H7 (cell line): ENCODE measurements at regions not wholly inside any gene's neighbourhood (a gene's known extent, or its start where the extent isn't known, plus 50 kb on each side); places are given as distances from the start of the nearest gene placed in this dataset.

Source experiments
- DNase-seq: peaks from one replicate; pipeline ENCODE4 v3.0.0; 2012
- H3K27me3 ChIP-seq: 2 replicates; pipeline ENCODE4 v1.6.0; 2011; ENCODE audit warnings: mild to moderate bottlenecking, low read length; ENCODE audit not compliant: control insufficient read depth, insufficient read depth
- H3K36me3 ChIP-seq: replicated peaks from 2 replicates; pipeline ENCODE4 v1.5.1; 2011; ENCODE audit warnings: low read length; ENCODE audit not compliant: control insufficient read depth, insufficient read depth
- H3K4me3 ChIP-seq: 2 replicates; pipeline ENCODE4 v1.5.1; 2011; ENCODE audit warnings: low read depth, mild to moderate bottlenecking, control low read depth, low read length, moderate library complexity; ENCODE audit not compliant: insufficient read depth

DNA sequence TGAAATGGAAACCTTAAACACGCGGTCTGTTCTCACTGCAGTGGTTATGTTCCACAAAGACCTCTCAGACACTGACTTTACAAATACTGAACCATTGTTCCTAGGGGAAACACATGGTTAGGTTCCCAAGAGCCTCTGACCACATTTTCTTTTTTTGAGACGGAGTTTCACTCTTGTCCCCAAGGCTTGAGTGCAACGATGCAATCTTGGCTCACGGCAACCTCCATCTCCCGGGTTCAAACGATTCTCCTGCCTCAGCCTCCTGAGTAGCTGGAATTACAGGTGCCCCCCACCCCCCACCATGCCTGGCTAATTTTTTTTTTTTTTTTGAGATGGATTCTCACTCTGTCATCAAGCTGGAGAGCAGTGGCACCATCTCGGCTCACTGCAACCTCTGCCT is 179.7 kb downstream of the RBFOX3 start:
- Histone ChIP-seq H3K36me3 (no peaks in the 10 kb centered on the region), H3K27me3 (no peaks in the 10 kb centered on the region), H3K4me3 (no peak overlapping the region)
- no peak for DNase-seq

DNA sequence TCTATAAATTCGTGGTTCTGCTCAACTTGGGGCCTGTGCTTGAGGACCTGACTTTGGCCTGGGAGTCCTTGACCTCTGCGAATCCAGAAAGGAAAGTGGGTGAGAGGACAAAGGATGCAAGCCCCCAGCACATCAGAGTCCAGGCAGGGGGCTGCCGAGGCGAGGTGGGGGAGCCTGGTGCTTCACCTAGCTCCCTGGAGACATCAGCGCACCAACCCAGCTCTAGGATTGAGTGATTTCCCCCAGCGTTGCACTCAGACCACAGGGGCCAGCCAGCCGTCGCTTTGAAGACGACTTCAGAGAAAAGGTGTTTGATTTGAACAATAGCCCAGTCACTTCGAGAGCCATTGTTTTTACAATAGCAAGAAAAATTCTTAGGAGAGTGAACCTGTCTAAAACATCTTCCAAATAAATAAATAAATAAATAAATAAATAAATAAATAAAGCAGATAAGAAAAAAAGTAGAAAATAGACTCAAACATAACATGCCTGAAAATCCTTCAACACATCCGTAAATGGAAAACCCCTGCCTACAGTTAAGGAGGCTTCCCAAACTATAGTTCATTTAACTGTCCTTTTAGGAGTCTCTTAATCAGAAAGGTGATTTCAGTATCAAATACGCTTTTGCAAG is 180.9 kb downstream of the RBFOX3 start:
- Histone ChIP-seq H3K4me3 (no peak overlapping the region), H3K27me3 (no peaks in the 10 kb centered on the region), H3K36me3 (no peaks in the 10 kb centered on the region)

DNA sequence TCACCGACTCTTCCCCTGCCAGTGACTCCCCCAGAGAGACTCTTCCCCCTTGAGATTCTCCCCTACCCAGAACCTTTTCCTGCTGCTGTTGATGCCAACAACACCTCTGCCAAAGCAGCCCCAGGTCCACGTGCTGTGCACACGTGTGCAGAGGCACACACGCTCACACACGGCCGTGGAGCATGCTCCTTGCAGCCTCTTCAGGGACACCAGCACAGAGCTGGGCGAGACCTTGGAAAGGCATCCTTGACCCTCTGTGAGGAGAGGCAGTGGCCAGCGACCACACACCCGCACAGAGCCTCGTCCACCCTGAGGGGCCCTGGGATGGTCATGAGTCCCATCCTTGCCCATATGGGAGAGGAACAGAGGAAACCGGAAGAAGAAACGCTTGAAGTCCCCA is 181.9 kb downstream of the RBFOX3 start:
- no peaks in the 10 kb centered on the region for H3K27me3 ChIP-seq
- no peak overlapping the region for H3K4me3 ChIP-seq
- H3K36me3 ChIP-seq = no peaks in the 10 kb centered on the region
- no peak for DNase-seq

More for the DNA sequence above, 180.9 kb downstream of the RBFOX3 start:
- no peak for DNase-seq

DNA sequence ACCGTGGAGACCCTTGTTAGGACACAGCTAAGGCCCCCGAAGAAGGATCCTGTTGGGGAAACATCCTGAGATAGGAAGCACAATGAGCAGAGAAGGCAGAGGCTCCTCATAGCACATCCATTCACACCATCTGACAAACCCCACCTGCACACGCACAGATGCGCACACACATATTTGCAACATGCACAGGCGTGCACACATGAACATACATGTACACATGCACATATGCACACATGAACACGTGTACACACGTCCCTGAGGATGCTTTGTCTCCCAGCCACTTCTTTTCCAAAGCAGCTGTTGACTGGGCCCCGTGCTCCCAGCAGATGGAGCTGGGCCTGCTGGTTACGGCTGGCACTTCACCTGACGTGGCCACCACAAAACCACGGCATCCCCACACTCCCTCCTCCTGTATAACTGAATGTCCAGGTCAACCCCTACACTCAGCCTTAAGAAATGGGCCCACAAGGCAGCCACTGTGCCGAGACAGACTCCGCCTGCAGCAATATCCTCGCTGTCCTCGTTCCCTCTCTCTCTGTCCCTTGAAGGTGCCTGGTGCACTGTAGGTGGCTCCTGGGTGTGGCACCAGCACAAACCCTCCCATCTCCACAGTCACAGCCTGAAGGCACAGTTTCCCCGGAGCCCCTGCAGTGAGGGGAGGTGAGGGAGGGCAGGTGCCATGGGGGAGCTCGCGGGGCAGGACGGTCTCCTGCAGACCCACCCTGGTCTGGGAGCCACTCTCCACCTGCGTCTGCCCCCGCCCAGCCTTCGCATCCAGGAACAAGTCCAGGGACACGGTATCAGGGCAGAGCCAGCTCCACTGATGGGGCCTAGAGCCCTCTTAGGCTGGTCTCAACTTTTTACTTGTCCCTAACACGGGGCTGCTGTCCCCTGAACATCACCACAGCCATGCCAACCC is 183.0 kb downstream of the RBFOX3 start:
- no peak for DNase-seq
- H3K36me3 ChIP-seq = no peaks in the 10 kb centered on the region
- H3K4me3 ChIP-seq = no peak overlapping the region
- H3K27me3 ChIP-seq = no peaks in the 10 kb centered on the region

DNA sequence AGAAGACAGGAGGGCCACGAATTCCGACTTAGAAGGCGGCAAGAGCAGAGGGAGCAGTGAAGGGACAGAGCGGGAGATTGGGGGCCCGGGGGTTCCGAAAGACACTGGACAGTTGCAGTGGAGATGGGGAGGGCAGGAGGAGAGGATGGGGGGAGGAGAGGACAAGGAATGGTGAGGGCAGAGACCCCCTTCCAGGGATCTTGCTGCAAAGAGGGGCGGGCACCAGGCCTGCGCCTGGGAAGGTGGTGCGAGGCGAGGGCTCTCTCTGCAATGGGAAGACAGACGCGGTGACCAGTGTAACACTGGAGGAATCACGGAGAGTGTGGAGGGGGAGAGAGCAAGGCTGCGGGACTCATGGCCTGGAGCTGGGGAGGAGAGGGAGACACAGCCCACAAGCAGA is 185.2 kb downstream of the RBFOX3 start:
- H3K4me3 ChIP-seq = no peak overlapping the region
- H3K27me3 ChIP-seq = no peaks in the 10 kb centered on the region
- no peaks in the 10 kb centered on the region for H3K36me3 ChIP-seq
- DNase-seq = no peak

DNA sequence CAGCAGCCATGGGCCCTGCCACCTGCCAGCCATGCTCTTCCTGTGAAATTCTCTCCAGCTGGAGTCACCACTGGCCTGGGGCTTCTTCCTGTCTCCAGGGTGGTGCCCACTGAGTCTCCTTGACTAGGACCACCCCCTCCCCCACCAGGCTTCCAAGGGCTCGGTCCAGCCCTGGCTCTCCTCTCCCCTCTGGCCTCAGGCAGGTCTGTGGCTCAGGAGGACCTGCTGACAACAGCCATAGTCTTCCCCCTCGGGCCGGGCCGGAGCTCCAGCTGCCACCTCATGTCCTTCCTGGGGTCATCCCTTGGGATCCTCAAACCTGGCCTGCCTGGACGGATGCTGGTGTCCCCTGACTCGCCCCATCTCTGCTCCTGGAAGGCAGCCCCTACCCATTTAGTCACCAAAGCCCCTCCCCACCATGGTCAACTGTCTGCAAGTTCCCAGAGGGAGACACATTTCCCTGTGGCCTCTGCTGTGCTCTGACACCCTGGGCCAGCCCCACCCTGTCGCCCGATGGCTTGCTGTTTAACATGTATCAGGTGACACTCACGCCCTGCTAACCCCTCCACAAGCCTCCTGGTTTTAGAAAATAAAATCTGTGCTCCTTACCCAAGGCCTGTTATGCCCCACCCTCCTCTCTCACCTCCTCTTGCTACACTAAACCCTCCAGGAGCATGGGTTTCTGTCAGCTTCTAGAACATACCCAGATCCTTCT is 186.2 kb downstream of the RBFOX3 start:
- no peak for DNase-seq
- H3K4me3 ChIP-seq = no peak overlapping the region
- H3K27me3 ChIP-seq = no peaks in the 10 kb centered on the region
- no peaks in the 10 kb centered on the region for H3K36me3 ChIP-seq

DNA sequence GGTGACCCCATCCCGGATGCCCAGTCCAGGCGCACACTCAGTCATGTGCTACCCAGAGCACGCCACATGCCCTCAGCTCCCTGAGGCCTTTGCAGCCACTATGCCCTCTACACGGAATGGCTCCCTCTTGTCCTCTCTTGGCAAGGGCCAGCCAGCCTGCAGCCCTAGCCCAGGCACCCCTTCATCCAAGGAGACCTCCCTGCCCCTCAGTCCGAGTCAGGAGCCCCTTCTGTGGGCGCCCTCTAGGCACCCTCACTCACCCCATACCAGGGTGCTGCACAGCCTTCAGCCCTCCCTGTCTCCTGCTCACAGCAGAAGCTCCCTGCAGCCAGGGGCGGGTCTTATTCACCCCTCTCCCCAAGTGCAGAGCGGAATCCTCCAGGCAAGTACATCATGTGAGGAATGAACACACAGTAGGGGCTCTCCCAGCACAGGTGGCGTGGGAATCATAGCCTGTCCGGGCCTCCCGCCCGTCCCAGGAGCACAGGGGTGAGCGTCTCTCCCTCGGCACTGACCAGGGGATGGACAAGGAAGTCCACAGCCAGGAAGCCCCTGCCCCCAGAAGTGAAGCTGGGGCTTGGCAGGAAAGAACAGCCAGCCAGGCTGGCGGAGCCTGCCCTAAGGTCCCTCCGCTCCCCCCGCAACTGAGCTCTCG is 186.9 kb downstream of the RBFOX3 start:
- no peaks in the 10 kb centered on the region for H3K36me3 ChIP-seq
- no peaks in the 10 kb centered on the region for H3K27me3 ChIP-seq
- no peak for DNase-seq
- H3K4me3 ChIP-seq = no peak overlapping the region

DNA sequence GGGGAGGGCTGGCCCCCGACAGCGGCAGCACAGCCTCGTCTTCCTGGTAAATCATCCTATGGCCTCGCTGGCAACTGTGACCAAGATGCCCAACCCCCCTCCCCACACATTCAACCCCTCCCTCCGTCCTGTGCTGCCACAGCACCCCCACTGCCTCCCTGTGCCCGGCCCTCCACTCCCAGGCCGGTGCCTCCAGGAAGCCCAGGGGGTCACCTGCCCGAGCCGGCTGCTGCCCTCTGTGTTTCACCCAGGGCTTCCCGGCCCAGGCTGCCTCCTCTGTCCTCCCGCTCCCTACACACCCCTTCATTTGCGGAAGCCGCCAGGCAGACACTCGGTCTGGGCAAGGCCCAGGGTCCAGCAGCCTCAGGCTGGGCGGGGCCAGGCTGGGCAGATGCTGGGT is 188.6 kb downstream of the RBFOX3 start:
- Histone ChIP-seq H3K36me3 (no peaks in the 10 kb centered on the region), H3K4me3 (no peak overlapping the region), H3K27me3 (no peaks in the 10 kb centered on the region)
- DNase-seq = no peak

DNA sequence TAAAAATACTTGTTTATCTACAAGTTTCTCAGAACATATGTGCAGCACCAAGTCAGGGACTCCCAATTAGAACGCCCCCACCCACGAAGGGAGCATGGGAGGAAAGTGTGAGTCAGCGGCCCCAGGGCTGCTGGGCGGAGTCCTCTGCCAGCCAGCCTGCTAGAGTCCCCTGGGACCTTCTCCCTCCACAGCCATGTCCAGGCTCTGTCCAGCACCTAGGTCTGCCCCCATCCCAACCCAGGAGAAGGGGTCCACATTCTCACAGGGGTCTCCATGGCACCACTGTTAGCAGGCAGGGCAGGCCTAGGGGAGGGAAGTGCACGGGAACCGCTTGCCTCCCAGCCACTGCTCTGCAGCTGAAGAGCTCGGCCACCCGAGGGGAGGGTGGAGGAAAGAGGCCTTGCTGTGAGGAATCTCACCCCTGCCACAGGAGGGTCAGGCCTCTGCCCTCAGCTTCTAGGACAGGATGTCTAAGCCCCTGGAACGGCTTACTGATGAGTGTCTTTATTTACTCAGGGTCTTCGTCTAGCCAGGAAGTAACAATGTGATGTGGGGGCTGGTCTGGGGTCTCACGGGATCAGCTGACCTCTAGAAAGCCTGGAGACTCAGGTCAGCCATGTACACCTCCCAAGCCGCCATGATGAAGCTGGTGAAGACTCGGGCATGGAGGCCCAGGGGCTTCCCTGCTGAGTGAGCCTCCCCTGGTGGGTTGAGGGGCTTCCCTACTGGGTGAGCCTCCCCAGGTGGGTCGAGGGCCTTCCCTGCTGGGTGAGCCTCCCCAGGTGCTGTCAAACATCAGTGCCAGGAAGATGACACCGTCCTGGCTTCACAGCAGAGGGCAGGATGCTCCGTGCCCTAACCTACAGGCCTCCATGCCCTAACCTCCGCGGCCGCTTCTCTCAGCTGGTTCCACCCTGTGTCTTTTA is 190.3 kb downstream of the RBFOX3 start:
- Histone ChIP-seq H3K4me3 (no peak overlapping the region), H3K36me3 (no peaks in the 10 kb centered on the region), H3K27me3 (no peaks in the 10 kb centered on the region)
- no peak for DNase-seq

DNA sequence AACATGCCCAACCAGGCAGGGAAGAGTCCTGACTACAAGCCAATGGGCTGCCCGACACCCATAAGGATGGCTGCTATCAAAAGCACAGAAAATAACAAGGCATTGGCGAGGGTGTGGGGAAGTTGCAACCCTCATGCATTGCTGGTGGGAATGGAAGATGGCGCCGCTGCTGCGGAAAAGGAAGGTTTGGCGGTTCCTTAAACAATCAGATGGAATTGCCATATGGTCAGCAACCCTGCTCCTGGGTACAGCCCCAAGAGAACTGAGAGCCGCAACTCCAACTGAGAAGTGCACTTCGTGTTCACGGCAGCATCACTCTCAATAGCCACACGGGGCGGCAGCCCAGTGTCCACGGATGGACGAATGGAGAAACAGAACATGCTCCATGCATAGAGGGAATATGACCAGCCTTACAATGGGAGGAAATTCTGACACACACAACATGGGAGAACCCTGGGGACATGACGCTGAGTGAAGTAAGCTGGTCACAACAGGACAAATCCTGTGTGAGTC is 193.3 kb downstream of the RBFOX3 start:
- no peak for DNase-seq
- Histone ChIP-seq H3K4me3 (no peak overlapping the region), H3K36me3 (no peaks in the 10 kb centered on the region), H3K27me3 (no peaks in the 10 kb centered on the region)

DNA sequence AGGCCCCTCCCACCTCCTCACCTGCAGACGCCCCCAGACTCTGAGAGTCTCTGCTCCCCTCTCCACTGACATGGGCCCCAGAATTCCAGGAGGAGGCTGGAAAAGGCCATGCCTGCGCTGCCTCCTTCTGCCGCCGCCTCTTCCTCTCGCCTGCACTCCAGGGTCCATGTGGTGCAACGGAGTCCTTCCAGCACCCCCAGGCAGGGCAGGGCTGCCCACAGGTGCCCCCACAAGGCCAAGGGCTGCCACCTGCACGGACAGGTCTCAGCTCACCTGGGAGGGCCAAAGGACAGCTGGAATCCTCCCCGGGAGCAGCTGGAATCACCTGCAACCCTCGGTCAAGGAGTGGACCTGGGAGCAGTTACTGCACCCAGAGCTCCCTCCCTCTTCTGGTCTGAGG is 194.9 kb downstream of the RBFOX3 start:
- Histone ChIP-seq H3K4me3 (no peak overlapping the region), H3K36me3 (no peaks in the 10 kb centered on the region), H3K27me3 (no peaks in the 10 kb centered on the region)
- no peak for DNase-seq

DNA sequence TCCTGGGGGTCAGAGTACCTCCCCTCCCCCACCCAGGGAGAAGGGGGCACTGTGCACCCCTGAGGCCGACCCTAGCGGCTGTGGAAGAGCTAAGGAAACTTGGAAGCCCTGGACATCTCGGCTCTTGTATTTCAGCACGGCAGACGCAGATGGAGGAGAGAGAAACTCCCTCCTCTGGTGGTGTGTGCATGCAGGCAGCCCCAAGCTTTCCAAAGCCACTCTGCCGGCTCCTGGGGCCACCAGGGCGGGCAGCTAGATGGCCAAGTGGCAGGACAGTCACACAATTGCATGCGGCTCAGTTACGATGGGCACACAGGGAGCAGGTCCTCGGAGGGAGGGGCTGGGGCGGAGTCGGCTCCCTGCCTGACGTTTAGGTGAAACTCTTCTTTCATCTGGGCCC is 195.5 kb downstream of the RBFOX3 start:
- no peaks in the 10 kb centered on the region for H3K27me3 ChIP-seq
- DNase-seq = no peak
- H3K36me3 ChIP-seq = no peaks in the 10 kb centered on the region
- no peak overlapping the region for H3K4me3 ChIP-seq

DNA sequence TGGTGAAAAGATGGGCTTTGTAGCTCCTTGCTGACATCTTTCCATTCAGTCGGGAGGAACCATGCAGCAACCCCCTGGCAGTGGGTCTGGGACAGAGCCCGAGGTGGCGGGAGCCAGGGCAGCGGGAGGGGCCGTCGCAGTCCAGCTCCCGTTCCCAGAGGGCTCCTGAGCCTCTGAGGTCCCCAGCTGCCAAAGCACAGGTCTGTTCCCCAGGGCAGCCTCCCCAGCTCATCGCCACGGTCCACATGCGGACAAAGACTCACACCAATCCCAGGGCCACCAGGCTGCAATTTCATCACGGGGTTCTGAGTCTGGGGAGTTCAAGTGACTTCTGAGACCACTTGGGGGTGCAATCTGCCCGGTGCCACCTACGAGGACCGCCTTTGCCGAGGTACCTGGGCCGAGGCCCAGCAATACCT is 196.0 kb downstream of the RBFOX3 start:
- no peak for DNase-seq

More for the DNA sequence above, 196.0 kb downstream of the RBFOX3 start:
- no peaks in the 10 kb centered on the region for H3K27me3 ChIP-seq
- no peaks in the 10 kb centered on the region for H3K36me3 ChIP-seq
- H3K4me3 ChIP-seq = no peak overlapping the region
